GM12875 (cell line): ENCODE measurements at regions not wholly inside any gene's neighbourhood (a gene's known extent, or its start where the extent isn't known, plus 50 kb on each side); places are given as distances from the start of the nearest gene placed in this dataset.
"Not testable (repeated sequence)": the region's sequence is repeated elsewhere in the genome, so short reads cannot be mapped to it uniquely, and the experiment has no call there.

ENCODE experiments used
- H3K4me3 ChIP-seq: one replicate; pipeline ENCODE4 v1.5.1; 2011; ENCODE audit warnings: low read depth, low read length, control low read depth
- TF ChIP-seq, protein P1 (sequence below): IDR thresholded peaks from 2 replicates; pipeline ENCODE4 v1.5.1; 2011; ENCODE audit warnings: low read depth, mild to moderate bottlenecking, control low read depth, inconsistent platforms, low read length, moderate library complexity, borderline replicate concordance; ENCODE audit not compliant: insufficient read depth

DNA sequence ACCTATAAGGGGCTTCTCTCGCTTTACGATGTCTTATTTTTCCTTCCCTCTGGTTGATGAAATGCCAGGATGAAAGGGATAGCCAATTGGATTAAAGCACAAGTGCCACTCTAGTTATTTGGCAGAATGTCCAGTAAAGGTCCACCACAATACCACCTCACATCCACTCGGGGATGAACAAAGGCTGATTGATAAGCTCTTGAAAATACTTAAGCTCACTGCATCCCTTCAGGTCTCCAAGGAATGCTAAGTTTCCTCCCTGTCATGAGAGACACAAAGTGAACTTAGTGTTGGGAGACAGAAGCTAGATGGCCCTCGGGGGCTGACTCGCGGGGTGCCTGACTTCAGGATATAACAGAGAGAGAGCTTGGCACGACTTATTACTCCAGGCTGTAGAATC is 185.9 kb upstream of the ZNF644 start:
- not testable (repeated sequence) for H3K4me3 ChIP-seq

DNA sequence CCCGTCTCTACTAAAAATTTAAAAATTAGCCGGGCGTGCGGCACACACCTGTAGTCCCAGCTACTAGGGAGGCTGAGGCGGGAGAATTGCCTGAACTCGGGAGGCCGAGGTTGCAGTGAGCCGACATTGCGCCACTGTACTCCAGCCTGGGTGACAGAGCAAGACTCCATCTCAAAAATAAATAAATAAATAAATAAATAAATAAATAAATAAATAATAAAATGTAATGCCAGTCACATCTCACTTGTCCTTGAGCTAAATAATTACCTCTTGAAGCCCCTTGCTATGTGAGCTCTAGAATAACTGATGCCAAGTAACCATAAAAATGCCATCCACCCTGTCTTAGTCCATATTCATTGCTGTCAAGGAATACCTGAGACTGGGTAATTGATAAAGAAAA is 182.3 kb upstream of the ZNF644 start:
- not testable (repeated sequence) for H3K4me3 ChIP-seq

DNA sequence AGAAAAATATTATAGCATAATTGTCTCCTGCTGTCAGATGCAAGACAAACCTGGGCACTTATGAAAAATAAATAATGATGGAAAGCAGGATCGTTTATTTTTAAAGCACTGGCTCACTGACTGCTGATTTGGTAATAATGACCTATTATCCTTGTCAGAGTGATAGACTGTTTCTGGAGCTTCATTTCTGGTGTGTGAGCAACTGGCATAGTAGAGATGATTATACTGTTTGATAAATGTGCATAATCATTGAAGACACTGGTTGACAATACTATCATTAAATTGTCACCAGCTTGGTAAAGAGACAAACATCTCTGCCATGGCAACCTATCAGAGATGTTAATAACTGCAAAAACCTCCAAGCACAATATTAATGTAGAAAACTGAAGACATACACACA is 179.9 kb upstream of the ZNF644 start:
- TF ChIP-seq, protein P1, sequence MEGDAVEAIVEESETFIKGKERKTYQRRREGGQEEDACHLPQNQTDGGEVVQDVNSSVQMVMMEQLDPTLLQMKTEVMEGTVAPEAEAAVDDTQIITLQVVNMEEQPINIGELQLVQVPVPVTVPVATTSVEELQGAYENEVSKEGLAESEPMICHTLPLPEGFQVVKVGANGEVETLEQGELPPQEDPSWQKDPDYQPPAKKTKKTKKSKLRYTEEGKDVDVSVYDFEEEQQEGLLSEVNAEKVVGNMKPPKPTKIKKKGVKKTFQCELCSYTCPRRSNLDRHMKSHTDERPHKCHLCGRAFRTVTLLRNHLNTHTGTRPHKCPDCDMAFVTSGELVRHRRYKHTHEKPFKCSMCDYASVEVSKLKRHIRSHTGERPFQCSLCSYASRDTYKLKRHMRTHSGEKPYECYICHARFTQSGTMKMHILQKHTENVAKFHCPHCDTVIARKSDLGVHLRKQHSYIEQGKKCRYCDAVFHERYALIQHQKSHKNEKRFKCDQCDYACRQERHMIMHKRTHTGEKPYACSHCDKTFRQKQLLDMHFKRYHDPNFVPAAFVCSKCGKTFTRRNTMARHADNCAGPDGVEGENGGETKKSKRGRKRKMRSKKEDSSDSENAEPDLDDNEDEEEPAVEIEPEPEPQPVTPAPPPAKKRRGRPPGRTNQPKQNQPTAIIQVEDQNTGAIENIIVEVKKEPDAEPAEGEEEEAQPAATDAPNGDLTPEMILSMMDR, result no peak

DNA sequence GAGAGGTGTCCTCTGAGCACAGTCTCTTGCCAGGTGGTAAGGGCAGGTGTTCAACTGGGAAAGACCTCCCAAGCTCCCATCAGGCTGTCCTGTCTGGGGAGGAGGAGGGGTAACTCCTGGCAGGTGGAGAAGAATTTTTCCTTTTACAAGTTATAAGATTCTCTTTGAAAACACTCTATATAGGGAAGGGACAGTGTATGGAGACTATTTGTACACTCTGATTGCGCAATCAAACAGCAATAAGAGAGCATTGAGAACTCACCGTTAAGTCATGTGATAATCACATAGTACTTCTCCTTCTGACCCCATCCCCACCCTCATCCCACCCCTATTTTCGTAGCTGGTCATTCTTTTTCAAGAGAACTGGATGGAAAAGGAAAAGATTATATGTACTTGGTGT is 179.3 kb upstream of the ZNF644 start:
- H3K4me3 ChIP-seq, result no peak overlapping the region
- TF ChIP-seq, protein P1, result no peak

More for the DNA sequence above, 179.9 kb upstream of the ZNF644 start:
- H3K4me3 ChIP-seq, result no peak overlapping the region

DNA sequence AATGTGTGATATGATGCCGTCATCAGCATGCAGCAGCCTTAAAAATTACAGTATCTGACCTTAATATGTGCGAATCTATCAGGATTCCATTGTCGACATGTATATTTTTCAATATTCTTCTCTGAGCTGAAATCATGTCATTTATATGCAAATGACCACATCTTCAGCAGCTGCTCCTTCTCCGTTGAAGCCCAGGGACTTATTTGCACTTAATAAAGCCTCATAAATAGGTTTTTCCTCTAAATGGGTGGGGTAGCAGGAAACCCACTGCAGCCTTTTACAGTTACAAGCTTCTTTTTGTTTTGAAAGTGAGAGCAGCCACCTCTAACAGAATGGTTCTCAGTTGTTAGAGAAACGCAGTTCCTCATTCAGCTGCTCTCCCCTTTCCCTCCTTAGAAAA is 178.8 kb upstream of the ZNF644 start:
- no peak overlapping the region for H3K4me3 ChIP-seq
- TF ChIP-seq, protein P1, result no peak

DNA sequence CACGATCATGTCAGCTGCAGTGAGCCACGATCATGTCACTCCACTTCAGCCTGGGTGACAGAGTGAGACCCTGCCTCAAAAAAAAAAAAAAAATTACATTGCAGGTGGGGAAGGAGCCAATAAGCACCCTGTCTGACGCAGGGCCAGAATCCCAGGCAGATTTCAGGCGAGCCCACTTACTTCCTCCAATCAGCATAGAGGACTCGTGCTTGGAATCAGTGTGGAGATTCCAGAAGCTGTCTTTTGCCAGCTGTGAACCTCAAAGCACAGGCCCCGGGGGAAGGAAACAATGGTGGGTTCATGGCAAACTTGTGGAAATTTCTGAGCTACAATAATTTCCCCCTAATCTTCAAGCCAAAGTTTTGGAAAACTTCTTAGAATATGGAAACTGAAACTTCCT is 178.2 kb upstream of the ZNF644 start:
- TF ChIP-seq, protein P1, result no peak
- H3K4me3 ChIP-seq, result no peak overlapping the region

DNA sequence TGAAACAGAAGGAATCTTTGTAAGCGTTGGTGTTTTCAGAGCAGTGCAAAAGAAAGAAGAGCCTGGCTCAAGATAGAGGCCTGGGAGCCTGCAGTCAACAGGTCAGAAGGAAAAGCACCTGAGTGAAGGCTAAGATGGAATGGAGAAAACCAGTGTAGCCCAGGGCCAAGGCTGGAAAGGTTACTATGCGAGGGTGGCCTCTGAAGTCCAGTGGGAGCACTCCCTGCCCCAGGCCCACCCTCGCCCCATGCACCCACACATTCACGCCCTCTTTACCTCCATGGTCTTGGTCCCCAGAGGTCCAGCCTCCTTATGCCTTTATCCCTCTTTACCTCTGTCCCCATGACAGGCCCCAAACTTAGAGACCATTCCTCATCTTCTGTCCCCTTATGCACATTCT is 169.2 kb upstream of the ZNF644 start:
- TF ChIP-seq, protein P1, result no peak
- H3K4me3 ChIP-seq, result no peak overlapping the region

DNA sequence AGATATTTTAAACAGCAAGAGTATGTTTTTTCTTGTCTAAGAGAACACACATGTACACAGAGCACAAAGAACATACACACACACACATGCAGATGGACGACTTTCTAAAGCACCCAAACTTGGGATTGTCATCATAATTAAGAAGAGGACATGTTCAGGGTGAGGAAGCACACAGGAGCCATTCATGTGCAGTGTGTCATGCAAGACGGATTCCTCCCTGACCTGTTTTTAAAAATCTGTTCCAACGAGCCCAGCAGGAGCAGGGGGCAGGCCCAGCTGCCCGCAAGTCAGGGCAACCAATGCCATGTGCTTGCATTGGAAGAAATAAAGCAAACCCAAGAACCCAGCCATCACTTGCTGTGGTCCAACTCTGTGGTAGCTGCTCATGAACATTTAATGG is 167.3 kb upstream of the ZNF644 start:
- H3K4me3 ChIP-seq, result no peak overlapping the region
- TF ChIP-seq, protein P1, result no peak

DNA sequence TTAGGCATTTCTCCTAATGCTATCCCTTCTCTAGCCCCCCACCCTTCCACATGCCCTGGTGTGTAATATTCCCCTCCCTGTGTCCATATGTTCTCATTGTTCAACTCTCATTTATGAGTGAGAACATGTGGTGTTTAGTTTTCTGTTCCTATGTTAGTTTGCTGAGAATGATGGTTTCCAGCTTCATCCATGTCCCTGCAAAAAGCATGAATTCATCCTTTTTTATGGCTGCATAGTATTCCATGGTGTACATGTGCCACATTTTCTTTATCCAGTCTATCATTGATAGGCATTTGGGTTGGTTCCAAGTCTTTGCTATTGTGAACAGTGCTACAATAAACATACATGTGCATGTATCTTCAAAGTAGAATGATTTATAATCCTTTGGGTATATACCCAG is 161.0 kb upstream of the ZNF644 start:
- not testable (repeated sequence) for H3K4me3 ChIP-seq
